Esophagus muscularis mucosa (tissue), 4 donors: ENCODE measurements at regions not wholly inside any gene's neighbourhood (a gene's known extent, or its start where the extent isn't known, plus 50 kb on each side); places are given as distances from the start of the nearest gene placed in this dataset.
"Not testable (repeated sequence)": the region's sequence is repeated elsewhere in the genome, so short reads cannot be mapped to it uniquely, and the experiment has no call there.

Experiments used
- DNase-seq: peaks from one replicate; pipeline ENCODE4 v3.0.0-alpha.2; 2017; ENCODE audit errors: extremely low spot score
- H3K27ac ChIP-seq, 4 donors: fragments of 200-600 bp; sonication (generic); replicated peaks in 1 of 4; 1 replicate in 3 of 4; 2 replicates in 1 of 4; pipeline ENCODE4 v1.5.1; 2016 to 2019; ENCODE audit warnings: mild to moderate bottlenecking in 1 of 4
- H3K27me3 ChIP-seq, 4 donors: fragments of 200-600 bp; sonication (generic); one replicate each; pipeline versions ENCODE4 v1.5.1 to v1.6.0; 2016 to 2019
- H3K36me3 ChIP-seq, 4 donors: fragments of 200-600 bp; sonication (generic); one replicate each; pipeline ENCODE4 v1.5.1; 2016 to 2019
- H3K4me1 ChIP-seq, 4 donors: fragments of 200-600 bp; sonication (generic); one replicate each; pipeline ENCODE4 v1.5.1; 2016 to 2019
- H3K4me3 ChIP-seq, 4 donors: fragments of 200-600 bp; sonication (generic); 1 replicate in 2 of 4; 2 replicates in 2 of 4; pipeline ENCODE4 v1.5.1; 2016 to 2019; ENCODE audit warnings: mild to moderate bottlenecking in 4 of 4, moderate library complexity in 1 of 4
- H3K9me3 ChIP-seq, 4 donors: fragments of 200-600 bp; sonication (generic); 1 replicate in 3 of 4; 2 replicates in 1 of 4; pipeline ENCODE4 v1.5.1; 2016 to 2019
- EP300 ChIP-seq: sonication (generic); formaldehyde crosslinking; IDR thresholded peaks from one replicate; pipeline ENCODE4 v1.6.1; 2017; ENCODE audit warnings: antibody characterized with exemption
- POLR2A ChIP-seq: fragments of 450-650 bp; IDR thresholded peaks from one replicate; pipeline ENCODE4 v1.6.1; 2017; ENCODE audit warnings: antibody characterized with exemption, moderate library complexity, mild to moderate bottlenecking, low read depth
- POLR2AphosphoS5 ChIP-seq, 2 donors: sonication (generic); formaldehyde crosslinking; IDR thresholded peaks; one replicate each; pipeline ENCODE4 v1.6.1; 2017; ENCODE audit warnings: antibody characterized with exemption in 2 of 2
- WGBS: methylation state at CpG from one replicate; pipeline ENCODE4 v1.1.5; 2018; 5-methylcytosine and 5-hydroxymethylcytosine counted together
- intact Hi-C: fragments of 100-400 bp; cut with DNase I; formaldehyde crosslinking; loops from one replicate; pipeline ENCODE4 v1.15.1; 2023
- TF ChIP-seq, protein P1 (sequence below), 3 experiments: fragments of 200-600 bp in 2 of 3; fragments of 450-650 bp in 1 of 3; sonication (generic) in 2 of 3; IDR thresholded peaks; one replicate each; pipeline ENCODE4 v1.5.1; 2017 to 2019; ENCODE audit warnings: antibody characterized with exemption in 3 of 3, mild to moderate bottlenecking in 2 of 3, moderate library complexity in 1 of 3

DNA sequence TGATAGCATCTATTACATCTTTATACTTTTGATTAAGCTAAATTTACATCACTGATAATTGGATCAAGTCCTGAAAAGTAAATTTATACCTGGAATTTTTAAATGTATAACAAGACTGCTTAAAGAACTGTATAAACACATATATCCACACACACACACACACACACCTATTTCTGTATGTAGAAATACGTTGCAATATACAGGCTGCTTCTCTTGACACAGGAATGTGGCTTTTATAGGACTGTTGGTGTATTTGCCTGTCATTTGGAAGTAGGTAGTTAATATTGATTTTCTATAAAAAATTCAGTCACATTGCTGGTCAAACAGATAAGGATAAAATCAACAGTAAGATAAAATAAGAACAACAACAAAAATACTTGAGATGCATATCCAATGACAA is 708.5 kb upstream of the RAG2 start:
- H3K27me3 ChIP-seq, result no peaks in the 10 kb centered on the region
- no peak overlapping the region for H3K27ac ChIP-seq
- H3K4me3 ChIP-seq, result no peak overlapping the region
- H3K36me3 ChIP-seq, result no peaks in the 10 kb centered on the region
- peaks cover 0 to 4% (median 2%) of the 10 kb centered on the region in 4 donors for H3K9me3 ChIP-seq
- no peaks in the 10 kb centered on the region for H3K4me1 ChIP-seq
- 64% methylated on average over 1 of the region's 1 CpG for WGBS
- intact Hi-C loops, result no loop called here
- no peak for DNase-seq
- TF ChIP-seq, protein P1, sequence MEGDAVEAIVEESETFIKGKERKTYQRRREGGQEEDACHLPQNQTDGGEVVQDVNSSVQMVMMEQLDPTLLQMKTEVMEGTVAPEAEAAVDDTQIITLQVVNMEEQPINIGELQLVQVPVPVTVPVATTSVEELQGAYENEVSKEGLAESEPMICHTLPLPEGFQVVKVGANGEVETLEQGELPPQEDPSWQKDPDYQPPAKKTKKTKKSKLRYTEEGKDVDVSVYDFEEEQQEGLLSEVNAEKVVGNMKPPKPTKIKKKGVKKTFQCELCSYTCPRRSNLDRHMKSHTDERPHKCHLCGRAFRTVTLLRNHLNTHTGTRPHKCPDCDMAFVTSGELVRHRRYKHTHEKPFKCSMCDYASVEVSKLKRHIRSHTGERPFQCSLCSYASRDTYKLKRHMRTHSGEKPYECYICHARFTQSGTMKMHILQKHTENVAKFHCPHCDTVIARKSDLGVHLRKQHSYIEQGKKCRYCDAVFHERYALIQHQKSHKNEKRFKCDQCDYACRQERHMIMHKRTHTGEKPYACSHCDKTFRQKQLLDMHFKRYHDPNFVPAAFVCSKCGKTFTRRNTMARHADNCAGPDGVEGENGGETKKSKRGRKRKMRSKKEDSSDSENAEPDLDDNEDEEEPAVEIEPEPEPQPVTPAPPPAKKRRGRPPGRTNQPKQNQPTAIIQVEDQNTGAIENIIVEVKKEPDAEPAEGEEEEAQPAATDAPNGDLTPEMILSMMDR (IDR thresholded peaks at IDR 0.05), result no peak
- TF ChIP-seq POLR2A (no peak), POLR2AphosphoS5 (IDR thresholded peaks at IDR 0.05) (no peak), EP300 (no peak)

DNA sequence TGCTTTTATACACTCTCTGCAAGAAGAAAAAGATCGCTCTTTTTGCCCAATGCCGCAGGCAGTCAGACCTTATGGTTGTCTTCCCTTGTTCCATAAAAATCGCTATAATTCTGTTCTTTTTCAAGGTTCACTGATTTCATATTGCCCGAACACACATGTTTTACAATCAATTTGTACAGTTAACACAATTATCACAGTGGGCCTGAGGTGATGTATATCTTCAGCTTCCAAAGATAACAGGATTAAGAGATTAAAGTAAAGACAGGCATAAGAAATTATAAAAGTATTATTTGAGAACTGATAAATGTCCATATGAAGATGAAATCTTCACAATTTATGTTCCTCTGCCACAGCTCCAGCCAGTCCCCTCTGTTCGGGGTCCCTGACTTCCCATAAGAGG is 703.4 kb upstream of the RAG2 start:
- WGBS, result 85% methylated on average over 5 of the region's 5 CpGs
- intact Hi-C loops, result not testable (repeated sequence)

DNA sequence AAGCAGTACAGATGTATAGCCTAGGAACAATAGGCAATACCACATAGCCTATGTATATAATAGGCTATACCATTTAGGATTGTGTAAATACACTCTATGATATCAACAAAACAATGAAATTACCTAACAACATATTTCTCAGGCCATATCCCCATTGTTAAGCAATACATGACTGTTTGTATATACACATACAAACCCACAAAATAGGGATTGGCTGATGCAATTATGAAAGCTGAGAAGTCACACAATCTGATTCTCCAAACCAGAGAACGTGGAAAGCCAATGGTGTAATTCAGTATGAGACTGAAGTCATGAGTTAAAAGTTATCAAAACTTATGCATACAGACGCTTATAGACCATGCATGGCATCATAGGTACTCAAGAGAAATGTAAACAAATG is 700.1 kb upstream of the RAG2 start:
- Histone ChIP-seq H3K27ac (no peak overlapping the region), H3K36me3 (no peaks in the 10 kb centered on the region), H3K9me3 (peaks cover 0 to 4% (median 2%) of the 10 kb centered on the region in 4 donors), H3K27me3 (no peaks in the 10 kb centered on the region), H3K4me1 (no peaks in the 10 kb centered on the region), H3K4me3 (no peak overlapping the region)
- 73% methylated on average over 2 of the region's 2 CpGs for WGBS
- intact Hi-C loops, result no loop called here
- TF ChIP-seq POLR2AphosphoS5 (IDR thresholded peaks at IDR 0.05) (no peak), EP300 (no peak), POLR2A (no peak)
- TF ChIP-seq, protein P1 (IDR thresholded peaks at IDR 0.05), result no peak
- DNase-seq, result no peak

More for the DNA sequence above, 703.4 kb upstream of the RAG2 start:
- H3K9me3 ChIP-seq, H3K27me3 ChIP-seq, H3K4me3 ChIP-seq, H3K27ac ChIP-seq, DNase-seq, H3K4me1 ChIP-seq, H3K36me3 ChIP-seq: not testable (repeated sequence)

DNA sequence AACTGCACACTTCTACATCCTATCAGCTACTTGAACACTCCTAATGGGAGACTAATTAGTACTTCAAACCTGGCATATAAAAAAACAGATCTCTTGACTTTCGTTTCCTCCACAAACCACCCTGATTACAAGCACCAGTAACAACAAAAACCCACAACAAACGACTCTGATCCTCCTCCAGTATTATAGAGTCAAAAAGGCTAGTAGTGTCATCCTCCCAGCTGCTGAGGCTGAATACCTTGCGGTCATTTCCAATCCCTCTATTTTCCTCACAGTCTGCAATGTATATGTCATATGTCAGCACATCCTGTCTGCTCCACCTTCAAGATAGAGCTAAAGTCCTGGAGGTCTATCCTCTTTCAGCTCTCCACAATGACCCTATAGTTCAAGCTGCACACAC is 688.9 kb upstream of the RAG2 start:
- Histone ChIP-seq H3K27ac (no peak overlapping the region), H3K9me3 (no peaks in the 10 kb centered on the region), H3K27me3 (no peaks in the 10 kb centered on the region), H3K36me3 (no peaks in the 10 kb centered on the region), H3K4me3 (no peak overlapping the region), H3K4me1 (no peaks in the 10 kb centered on the region)
- 84% methylated on average over 3 of the region's 3 CpGs for WGBS
- intact Hi-C loops, result no loop called here
- DNase-seq, result no peak
- no peak for TF ChIP-seq POLR2A
- TF ChIP-seq POLR2AphosphoS5 (IDR thresholded peaks at IDR 0.05), result no peak

DNA sequence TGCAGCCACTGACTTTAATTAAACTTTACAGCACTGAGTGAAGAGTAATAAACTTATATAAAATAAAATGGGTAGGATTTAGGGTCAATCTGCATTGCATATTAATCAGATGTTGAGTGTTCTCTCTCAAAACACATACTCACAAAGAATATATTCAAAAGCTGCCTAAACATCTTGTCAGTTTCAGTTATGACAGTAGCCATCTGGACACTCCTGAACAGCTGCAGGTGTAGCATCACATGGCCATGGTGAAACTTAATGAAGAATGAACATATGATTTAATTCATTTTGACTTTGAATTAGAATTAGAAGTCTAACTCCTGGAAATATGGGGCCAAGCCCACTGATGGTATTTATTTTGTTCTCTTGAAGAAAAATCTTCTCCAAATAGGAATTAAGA is 684.3 kb upstream of the RAG2 start:
- no peaks in the 10 kb centered on the region for H3K9me3 ChIP-seq
- no peaks in the 10 kb centered on the region for H3K27me3 ChIP-seq
- intact Hi-C loops, result no loop called here
- TF ChIP-seq, protein P1 (IDR thresholded peaks at IDR 0.05), result no peak
- TF ChIP-seq EP300 (no peak), POLR2A (no peak)
- H3K36me3 ChIP-seq, result no peaks in the 10 kb centered on the region
- H3K4me3 ChIP-seq, result no peak overlapping the region
- H3K27ac ChIP-seq, result no peak overlapping the region
- H3K4me1 ChIP-seq, result no peaks in the 10 kb centered on the region
- DNase-seq, result no peak

DNA sequence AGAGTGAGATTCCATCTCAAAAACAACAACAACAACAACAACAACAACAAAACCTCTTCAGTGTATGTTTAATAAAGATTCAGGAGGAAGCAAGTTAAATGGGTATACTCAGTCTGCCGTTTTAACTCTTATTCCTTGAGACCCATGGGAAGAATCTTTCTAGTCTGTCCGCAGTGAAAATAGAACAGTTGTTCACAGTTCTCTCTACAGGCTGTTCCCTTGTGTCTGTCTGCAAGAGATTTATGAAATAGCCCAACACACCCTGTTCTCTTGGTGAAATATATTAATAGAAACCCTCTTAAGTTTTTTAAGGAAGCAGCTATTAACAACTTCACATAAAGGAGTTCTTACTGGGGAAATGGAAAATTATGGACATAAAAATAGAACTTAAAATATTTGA is 682.2 kb upstream of the RAG2 start:
- Histone ChIP-seq H3K9me3 (no peaks in the 10 kb centered on the region), H3K4me1 (no peaks in the 10 kb centered on the region), H3K27me3 (no peaks in the 10 kb centered on the region), H3K36me3 (no peaks in the 10 kb centered on the region), H3K4me3 (no peak overlapping the region), H3K27ac (no peak overlapping the region)
- DNase-seq, result no peak
- intact Hi-C loops, result no loop called here
- 58% methylated on average over 2 of the region's 2 CpGs for WGBS
- TF ChIP-seq, protein P1 (IDR thresholded peaks at IDR 0.05), result no peak
- TF ChIP-seq POLR2A (no peak), POLR2AphosphoS5 (IDR thresholded peaks at IDR 0.05) (no peak)
